ENCODE measurements at regions not wholly inside any gene's neighbourhood (a gene's known extent, or its start where the extent isn't known, plus 50 kb on each side); places are given as distances from the start of the nearest gene placed in this dataset.

DNA sequence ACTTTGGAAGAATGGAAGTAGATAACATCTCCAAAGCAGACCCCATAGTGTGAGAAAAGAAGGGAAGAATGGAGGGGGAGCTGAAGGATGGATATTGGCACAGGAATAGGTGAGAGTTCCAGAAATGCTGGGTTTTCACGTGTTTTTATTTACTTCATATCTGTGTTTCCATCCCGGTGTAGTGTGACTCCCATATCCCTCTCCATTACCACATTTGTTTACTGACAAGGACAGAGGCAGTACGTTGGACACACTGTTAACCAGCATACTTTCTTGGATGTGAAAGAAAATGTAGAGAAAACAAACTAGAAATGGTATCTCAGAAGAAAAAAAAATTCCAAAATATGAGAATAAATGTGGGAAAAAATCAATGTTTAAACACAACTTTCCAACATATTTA is 124.4 kb upstream of the PFKP start:
- Histone ChIP-seq H3K4me3 (ENCODE audit: low read depth in 1 of 3, low read length in 3 of 3) (no peak overlapping the region), H3K4me1 (ENCODE audit: control insufficient read depth in 4 of 4, insufficient read depth in 4 of 4, low read length in 3 of 4) (no peaks in the 10 kb centered on the region), H3K36me3 (ENCODE audit: control insufficient read depth in 4 of 4, insufficient read depth in 3 of 4, low read depth in 1 of 4, low read length in 3 of 4) (no peaks in the 10 kb centered on the region), H3K27me3 (ENCODE audit: control insufficient read depth in 4 of 4, insufficient read depth in 4 of 4, low read length in 3 of 4) (peaks cover 0 to 6% (median 0%) of the 10 kb centered on the region in 4 donors), H3K9me3 (ENCODE audit: control insufficient read depth in 4 of 4, low read length in 3 of 4) (no peaks in the 10 kb centered on the region), H3K9ac (ENCODE audit: low read depth in 1 of 2, low read length in 2 of 2) (no peak overlapping the region), H3K27ac (ENCODE audit: low read depth in 1 of 2, low read length in 2 of 2) (no peak overlapping the region)
- 42% methylated on average over 3 of the region's 3 CpGs for WGBS
- no peak for DNase-seq (ENCODE audit: low spot score)
- TF ChIP-seq, protein P1, sequence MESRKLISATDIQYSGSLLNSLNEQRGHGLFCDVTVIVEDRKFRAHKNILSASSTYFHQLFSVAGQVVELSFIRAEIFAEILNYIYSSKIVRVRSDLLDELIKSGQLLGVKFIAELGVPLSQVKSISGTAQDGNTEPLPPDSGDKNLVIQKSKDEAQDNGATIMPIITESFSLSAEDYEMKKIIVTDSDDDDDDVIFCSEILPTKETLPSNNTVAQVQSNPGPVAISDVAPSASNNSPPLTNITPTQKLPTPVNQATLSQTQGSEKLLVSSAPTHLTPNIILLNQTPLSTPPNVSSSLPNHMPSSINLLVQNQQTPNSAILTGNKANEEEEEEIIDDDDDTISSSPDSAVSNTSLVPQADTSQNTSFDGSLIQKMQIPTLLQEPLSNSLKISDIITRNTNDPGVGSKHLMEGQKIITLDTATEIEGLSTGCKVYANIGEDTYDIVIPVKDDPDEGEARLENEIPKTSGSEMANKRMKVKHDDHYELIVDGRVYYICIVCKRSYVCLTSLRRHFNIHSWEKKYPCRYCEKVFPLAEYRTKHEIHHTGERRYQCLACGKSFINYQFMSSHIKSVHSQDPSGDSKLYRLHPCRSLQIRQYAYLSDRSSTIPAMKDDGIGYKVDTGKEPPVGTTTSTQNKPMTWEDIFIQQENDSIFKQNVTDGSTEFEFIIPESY (IDR thresholded peaks at IDR 0.05) = no peak
- TF ChIP-seq, protein P2, sequence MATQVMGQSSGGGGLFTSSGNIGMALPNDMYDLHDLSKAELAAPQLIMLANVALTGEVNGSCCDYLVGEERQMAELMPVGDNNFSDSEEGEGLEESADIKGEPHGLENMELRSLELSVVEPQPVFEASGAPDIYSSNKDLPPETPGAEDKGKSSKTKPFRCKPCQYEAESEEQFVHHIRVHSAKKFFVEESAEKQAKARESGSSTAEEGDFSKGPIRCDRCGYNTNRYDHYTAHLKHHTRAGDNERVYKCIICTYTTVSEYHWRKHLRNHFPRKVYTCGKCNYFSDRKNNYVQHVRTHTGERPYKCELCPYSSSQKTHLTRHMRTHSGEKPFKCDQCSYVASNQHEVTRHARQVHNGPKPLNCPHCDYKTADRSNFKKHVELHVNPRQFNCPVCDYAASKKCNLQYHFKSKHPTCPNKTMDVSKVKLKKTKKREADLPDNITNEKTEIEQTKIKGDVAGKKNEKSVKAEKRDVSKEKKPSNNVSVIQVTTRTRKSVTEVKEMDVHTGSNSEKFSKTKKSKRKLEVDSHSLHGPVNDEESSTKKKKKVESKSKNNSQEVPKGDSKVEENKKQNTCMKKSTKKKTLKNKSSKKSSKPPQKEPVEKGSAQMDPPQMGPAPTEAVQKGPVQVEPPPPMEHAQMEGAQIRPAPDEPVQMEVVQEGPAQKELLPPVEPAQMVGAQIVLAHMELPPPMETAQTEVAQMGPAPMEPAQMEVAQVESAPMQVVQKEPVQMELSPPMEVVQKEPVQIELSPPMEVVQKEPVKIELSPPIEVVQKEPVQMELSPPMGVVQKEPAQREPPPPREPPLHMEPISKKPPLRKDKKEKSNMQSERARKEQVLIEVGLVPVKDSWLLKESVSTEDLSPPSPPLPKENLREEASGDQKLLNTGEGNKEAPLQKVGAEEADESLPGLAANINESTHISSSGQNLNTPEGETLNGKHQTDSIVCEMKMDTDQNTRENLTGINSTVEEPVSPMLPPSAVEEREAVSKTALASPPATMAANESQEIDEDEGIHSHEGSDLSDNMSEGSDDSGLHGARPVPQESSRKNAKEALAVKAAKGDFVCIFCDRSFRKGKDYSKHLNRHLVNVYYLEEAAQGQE (IDR thresholded peaks at IDR 0.05) = no peak
- TF ChIP-seq, protein P3, sequence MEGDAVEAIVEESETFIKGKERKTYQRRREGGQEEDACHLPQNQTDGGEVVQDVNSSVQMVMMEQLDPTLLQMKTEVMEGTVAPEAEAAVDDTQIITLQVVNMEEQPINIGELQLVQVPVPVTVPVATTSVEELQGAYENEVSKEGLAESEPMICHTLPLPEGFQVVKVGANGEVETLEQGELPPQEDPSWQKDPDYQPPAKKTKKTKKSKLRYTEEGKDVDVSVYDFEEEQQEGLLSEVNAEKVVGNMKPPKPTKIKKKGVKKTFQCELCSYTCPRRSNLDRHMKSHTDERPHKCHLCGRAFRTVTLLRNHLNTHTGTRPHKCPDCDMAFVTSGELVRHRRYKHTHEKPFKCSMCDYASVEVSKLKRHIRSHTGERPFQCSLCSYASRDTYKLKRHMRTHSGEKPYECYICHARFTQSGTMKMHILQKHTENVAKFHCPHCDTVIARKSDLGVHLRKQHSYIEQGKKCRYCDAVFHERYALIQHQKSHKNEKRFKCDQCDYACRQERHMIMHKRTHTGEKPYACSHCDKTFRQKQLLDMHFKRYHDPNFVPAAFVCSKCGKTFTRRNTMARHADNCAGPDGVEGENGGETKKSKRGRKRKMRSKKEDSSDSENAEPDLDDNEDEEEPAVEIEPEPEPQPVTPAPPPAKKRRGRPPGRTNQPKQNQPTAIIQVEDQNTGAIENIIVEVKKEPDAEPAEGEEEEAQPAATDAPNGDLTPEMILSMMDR (IDR thresholded peaks at IDR 0.05; ENCODE audit: low read depth, low read length, missing input control) = no peak
- no peak for TF ChIP-seq HNF4A (conservative IDR thresholded peaks at IDR 0.05)
- no peak for TF ChIP-seq RXRA (IDR thresholded peaks at IDR 0.05)
- no peak for TF ChIP-seq YY1 (IDR thresholded peaks at IDR 0.05)
- TF ChIP-seq, protein P4, sequence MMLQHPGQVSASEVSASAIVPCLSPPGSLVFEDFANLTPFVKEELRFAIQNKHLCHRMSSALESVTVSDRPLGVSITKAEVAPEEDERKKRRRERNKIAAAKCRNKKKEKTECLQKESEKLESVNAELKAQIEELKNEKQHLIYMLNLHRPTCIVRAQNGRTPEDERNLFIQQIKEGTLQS (IDR thresholded peaks at IDR 0.05) = no peak
- TF ChIP-seq NR2F2 (IDR thresholded peaks at IDR 0.05) = no peak
- no peak for TF ChIP-seq GABPA (IDR thresholded peaks at IDR 0.05 in 1 of 2, conservative IDR thresholded peaks at IDR 0.05 in 1 of 2)
- no peak for TF ChIP-seq TAF1 (conservative IDR thresholded peaks at IDR 0.05)
- TF ChIP-seq EGR1 (IDR thresholded peaks at IDR 0.05; ENCODE audit: low read depth in 2 of 2) = no peak
- TF ChIP-seq, protein P5, sequence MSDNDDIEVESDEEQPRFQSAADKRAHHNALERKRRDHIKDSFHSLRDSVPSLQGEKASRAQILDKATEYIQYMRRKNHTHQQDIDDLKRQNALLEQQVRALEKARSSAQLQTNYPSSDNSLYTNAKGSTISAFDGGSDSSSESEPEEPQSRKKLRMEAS (IDR thresholded peaks at IDR 0.05) = no peak
- no peak for TF ChIP-seq FOXA2 (IDR thresholded peaks at IDR 0.05)
- no peak for TF ChIP-seq HNF4G (IDR thresholded peaks at IDR 0.05)
- no peak for TF ChIP-seq RAD21 (IDR thresholded peaks at IDR 0.05)
- TF ChIP-seq JUND (IDR thresholded peaks at IDR 0.05) = no peak

DNA sequence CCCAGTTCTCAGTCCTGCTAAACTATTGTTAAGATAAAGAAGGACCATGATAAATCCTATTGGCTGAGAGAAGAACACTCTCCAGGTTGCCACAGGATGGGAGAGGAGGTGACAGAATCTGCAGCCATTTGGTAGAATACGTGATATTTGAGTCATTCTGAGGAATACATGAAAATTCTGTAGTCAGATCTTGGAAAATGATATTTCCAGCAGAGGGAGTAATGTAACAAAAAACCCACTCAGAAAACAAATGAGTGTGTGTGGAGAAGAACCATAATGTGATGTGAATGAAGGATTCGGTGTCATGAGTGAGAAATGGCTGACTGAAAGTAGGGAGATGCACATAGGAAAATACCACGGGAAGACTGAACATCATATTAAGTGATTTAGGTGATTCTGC is 128.5 kb upstream of the PFKP start:
- peaks cover 0 to 6% (median 0%) of the 10 kb centered on the region in 4 donors for H3K27me3 ChIP-seq (ENCODE audit: control insufficient read depth in 4 of 4, insufficient read depth in 4 of 4, low read length in 3 of 4)
- H3K27ac ChIP-seq (ENCODE audit: low read depth in 1 of 2, low read length in 2 of 2) = no peak overlapping the region
- no peaks in the 10 kb centered on the region for H3K9me3 ChIP-seq (ENCODE audit: control insufficient read depth in 4 of 4, low read length in 3 of 4)
- H3K4me3 ChIP-seq (ENCODE audit: low read depth in 1 of 3, low read length in 3 of 3) = no peak overlapping the region
- 73% methylated on average over 3 of the region's 3 CpGs for whole genome bisulfite sequencing
- no peaks in the 10 kb centered on the region for H3K36me3 ChIP-seq (ENCODE audit: control insufficient read depth in 4 of 4, insufficient read depth in 3 of 4, low read depth in 1 of 4, low read length in 3 of 4)
- no peak overlapping the region for H3K9ac ChIP-seq (ENCODE audit: low read depth in 1 of 2, low read length in 2 of 2)
- no peaks in the 10 kb centered on the region for H3K4me1 ChIP-seq (ENCODE audit: control insufficient read depth in 4 of 4, insufficient read depth in 4 of 4, low read length in 3 of 4)
- DNase-seq (ENCODE audit: low spot score) = no peak
- TF ChIP-seq GABPA (IDR thresholded peaks at IDR 0.05 in 1 of 2, conservative IDR thresholded peaks at IDR 0.05 in 1 of 2) (no peak), SP1 (IDR thresholded peaks at IDR 0.05) (no peak), EGR1 (IDR thresholded peaks at IDR 0.05; ENCODE audit: low read depth in 2 of 2) (no peak), NR2F2 (IDR thresholded peaks at IDR 0.05) (no peak), HNF4G (IDR thresholded peaks at IDR 0.05) (no peak), JUND (IDR thresholded peaks at IDR 0.05) (no peak), RXRA (IDR thresholded peaks at IDR 0.05) (no peak), TAF1 (conservative IDR thresholded peaks at IDR 0.05) (no peak), FOXA1 (IDR thresholded peaks at IDR 0.05) (no peak)
- TF ChIP-seq, protein P2 (IDR thresholded peaks at IDR 0.05) = no peak
- TF ChIP-seq, protein P3 (IDR thresholded peaks at IDR 0.05; ENCODE audit: low read depth, low read length, missing input control) = peak; percentile 8
